Duodenal mucosa (tissue), 2 donors: ENCODE measurements at regions not wholly inside any gene's neighbourhood (a gene's known extent, or its start where the extent isn't known, plus 50 kb on each side); places are given as distances from the start of the nearest gene placed in this dataset.
"Not testable (repeated sequence)": the region's sequence is repeated elsewhere in the genome, so short reads cannot be mapped to it uniquely, and the experiment has no call there.

ENCODE experiments used
- H3K27ac ChIP-seq: one replicate; pipeline ENCODE4 v1.7.0; 2013; ENCODE audit warnings: low read depth, low read length
- H3K27me3 ChIP-seq, 2 donors: one replicate each; pipeline ENCODE4 v1.7.0; 2013; ENCODE audit warnings: low read length in 2 of 2, control low read depth in 1 of 2; ENCODE audit not compliant: insufficient read depth in 2 of 2, control insufficient read depth in 1 of 2
- H3K36me3 ChIP-seq, 2 donors: one replicate each; pipeline ENCODE4 v1.7.0; 2013; ENCODE audit warnings: low read length in 2 of 2, control low read depth in 1 of 2; ENCODE audit not compliant: insufficient read depth in 2 of 2, control insufficient read depth in 1 of 2
- H3K4me1 ChIP-seq, 2 donors: one replicate each; pipeline ENCODE4 v1.7.0; 2013; ENCODE audit warnings: low read length in 2 of 2, control low read depth in 1 of 2; ENCODE audit not compliant: insufficient read depth in 2 of 2, control insufficient read depth in 1 of 2
- H3K4me3 ChIP-seq, 2 donors: one replicate each; pipeline ENCODE4 v1.7.0; 2013; ENCODE audit warnings: low read length in 2 of 2, low read depth in 1 of 2
- H3K9ac ChIP-seq, 2 donors: one replicate each; pipeline ENCODE4 v1.7.0; 2013; ENCODE audit warnings: low read length in 2 of 2, low read depth in 1 of 2
- H3K9me3 ChIP-seq, 2 donors: one replicate each; pipeline ENCODE4 v1.7.0; 2013; ENCODE audit warnings: low read length in 2 of 2, control low read depth in 1 of 2; ENCODE audit not compliant: control insufficient read depth in 1 of 2

DNA sequence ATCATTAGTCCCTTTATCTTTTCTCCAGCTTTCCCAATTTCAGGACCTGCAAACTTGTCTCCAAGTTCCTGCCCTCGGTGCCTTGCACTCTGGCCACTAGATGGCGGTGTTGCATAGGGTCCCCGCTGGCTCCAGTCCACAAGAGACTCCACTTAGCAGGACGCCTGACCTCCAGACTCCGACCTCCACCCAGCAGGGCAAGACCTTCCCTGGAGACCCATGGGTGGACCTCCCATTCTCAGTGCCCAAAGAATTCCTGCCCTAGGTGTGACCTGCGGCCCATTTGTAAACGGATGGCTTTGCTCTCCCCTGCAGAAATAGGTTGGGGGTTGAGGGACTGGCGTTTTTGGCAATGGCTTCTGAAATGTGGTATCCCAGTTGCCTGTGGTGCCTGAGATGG is 82.6 kb downstream of the LSM3 start:
- Histone ChIP-seq H3K36me3 (no peaks in the 10 kb centered on the region), H3K4me1 (peaks cover 14 to 20% of the 10 kb centered on the region in 2 donors), H3K27me3 (no peaks in the 10 kb centered on the region), H3K9ac (no peak overlapping the region), H3K27ac (no peak overlapping the region), H3K9me3 (no peaks in the 10 kb centered on the region), H3K4me3 (no peak overlapping the region)

DNA sequence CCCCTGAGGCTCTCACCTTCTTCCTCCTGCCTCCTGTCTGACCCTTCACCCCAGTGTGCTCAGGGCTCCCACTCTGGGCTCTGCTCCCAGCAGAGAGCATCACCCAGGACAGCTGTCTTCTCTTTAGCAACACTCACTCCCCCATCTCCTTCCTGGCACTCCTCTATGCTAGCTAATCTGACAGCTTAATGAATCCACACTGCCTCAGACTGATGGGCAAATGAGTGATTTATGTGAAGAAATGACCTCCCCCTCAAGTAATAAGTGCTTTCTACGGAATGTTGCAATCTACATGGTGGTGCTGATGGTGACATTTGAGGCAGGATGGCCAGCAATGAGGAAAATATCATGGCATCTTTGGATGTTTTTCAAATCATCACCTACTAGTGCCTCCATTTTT is 83.6 kb downstream of the LSM3 start:
- H3K4me1 ChIP-seq: peaks cover 13 to 14% of the 10 kb centered on the region in 2 donors
- no peaks in the 10 kb centered on the region for H3K27me3 ChIP-seq

DNA sequence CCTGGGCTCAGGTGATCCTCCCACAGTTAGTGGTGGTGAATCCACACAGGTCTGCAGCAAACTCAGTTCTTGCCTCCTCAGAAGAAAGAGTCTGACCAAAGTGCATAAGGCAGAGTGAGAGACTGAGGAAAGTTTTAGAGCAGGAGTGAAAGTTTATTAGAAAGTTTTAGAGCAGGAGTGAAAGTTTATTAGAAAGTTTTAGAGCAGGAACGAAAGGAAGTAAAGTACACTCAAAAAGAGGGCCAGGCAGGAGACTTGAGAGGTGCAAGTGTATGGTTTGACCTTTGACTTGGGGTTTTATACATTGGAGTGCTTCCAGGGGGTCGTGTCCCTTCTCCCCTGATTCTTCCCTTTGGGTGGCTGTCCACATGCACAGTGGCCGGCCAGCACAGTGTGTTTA is 84.2 kb downstream of the LSM3 start:
- Histone ChIP-seq H3K27ac (no peak overlapping the region), H3K27me3 (no peaks in the 10 kb centered on the region), H3K4me3 (no peak overlapping the region), H3K9ac (no peak overlapping the region), H3K4me1 (peaks cover 13 to 14% of the 10 kb centered on the region in 2 donors), H3K9me3 (no peaks in the 10 kb centered on the region), H3K36me3 (no peaks in the 10 kb centered on the region)

More for the DNA sequence above, 83.6 kb downstream of the LSM3 start:
- Histone ChIP-seq H3K9me3 (no peaks in the 10 kb centered on the region), H3K9ac (no peak overlapping the region), H3K36me3 (no peaks in the 10 kb centered on the region), H3K4me3 (no peak overlapping the region), H3K27ac (no peak overlapping the region)

DNA sequence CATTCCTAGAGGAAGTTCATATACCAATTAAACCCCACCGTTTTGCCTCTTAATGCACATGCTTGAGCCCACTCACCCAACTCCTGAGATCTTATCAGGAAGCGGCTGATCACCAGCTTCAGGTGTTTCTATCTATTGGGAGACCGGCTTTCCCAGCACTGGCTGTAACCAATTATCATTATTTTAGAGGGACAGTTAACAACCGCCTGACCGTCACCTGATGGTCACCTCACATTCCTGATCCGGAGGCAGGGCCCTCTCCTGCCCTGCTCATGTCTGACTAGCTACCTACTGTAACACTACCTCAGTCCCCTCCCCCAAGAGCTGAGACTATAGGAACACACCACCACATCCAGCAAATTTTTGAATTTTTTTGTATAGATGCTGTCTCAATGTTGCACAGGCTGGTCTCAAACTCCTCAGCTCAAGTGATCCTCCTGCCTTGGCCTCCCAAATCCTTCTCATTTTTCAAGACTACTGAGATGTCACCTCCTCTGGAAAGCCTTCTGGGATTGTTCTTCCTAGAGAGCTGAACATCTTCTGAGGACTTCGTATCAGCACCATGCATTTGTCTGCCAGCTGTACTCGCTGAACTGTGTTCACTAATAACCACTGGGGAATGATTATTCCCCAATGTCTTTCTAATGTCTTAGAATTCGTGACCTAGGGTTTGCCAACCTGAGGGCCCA is 84.8 kb downstream of the LSM3 start:
- Histone ChIP-seq H3K4me3 (no peak overlapping the region), H3K9ac (no peak overlapping the region), H3K27me3 (no peaks in the 10 kb centered on the region), H3K27ac (no peak overlapping the region), H3K36me3 (no peaks in the 10 kb centered on the region), H3K9me3 (no peaks in the 10 kb centered on the region), H3K4me1 (peaks cover 13 to 14% of the 10 kb centered on the region in 2 donors)

DNA sequence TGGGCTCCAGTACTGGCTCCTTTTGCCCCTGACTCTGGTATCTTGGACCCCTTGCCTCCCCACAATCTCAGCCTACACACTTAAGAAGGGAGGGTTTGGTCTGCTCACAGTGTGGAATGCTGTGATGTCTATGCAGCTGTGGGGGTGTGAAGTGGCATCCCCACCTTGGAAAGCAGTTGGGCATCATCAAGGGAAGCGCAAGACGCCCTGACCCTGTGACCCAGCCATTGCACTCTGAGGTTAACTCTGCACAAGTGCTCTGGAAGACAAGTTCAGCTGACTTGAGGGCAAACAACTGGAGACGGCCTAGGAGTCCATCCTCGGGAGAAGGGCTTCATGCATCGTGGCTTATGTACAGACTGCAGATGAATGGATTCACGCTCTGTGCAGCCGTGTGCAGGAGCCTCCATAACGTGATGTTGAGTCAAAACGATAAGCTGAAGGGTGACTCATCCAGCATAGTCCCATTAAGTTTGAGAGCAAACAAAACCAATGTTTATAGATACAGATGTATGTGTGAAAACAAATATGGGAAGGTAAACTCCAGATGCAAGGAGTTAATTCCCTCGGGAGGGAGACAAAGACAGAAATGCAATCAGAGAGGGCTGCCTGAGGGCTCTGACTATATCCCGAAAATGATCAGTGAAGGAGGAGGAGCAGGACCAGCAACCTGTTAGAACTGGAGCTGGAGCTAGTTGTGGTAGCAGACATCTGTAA is 86.8 kb downstream of the LSM3 start:
- Histone ChIP-seq H3K9me3 (no peaks in the 10 kb centered on the region), H3K27me3 (no peaks in the 10 kb centered on the region), H3K27ac (no peak overlapping the region), H3K9ac (no peak overlapping the region), H3K4me1 (peaks cover 14 to 17% of the 10 kb centered on the region in 2 donors), H3K4me3 (no peak overlapping the region), H3K36me3 (no peaks in the 10 kb centered on the region)

DNA sequence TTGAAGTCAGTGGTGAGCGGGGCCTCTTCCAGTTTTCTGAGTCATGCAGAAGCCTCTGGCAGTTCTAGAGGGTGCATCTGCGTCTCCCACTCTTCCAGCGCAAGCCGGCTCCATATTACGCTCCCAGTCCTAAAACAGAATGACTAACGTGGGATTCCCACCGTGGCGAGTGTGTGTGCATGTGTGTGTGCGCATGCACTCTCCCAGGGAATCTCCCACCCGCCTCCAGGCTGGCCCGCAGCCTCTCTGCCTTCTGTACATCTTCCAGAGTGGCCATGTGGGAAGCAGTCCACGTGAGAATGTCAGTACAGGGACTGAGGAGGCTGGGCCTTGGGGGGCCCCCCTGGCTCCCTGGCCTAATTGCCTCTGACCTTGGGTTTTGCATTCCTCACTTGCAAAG is 87.7 kb downstream of the LSM3 start:
- no peak overlapping the region for H3K9ac ChIP-seq
- H3K9me3 ChIP-seq: no peaks in the 10 kb centered on the region
- H3K36me3 ChIP-seq: no peaks in the 10 kb centered on the region
- H3K27ac ChIP-seq: no peak overlapping the region
- peaks cover 12 to 15% of the 10 kb centered on the region in 2 donors for H3K4me1 ChIP-seq
- H3K4me3 ChIP-seq: no peak overlapping the region
- H3K27me3 ChIP-seq: no peaks in the 10 kb centered on the region

DNA sequence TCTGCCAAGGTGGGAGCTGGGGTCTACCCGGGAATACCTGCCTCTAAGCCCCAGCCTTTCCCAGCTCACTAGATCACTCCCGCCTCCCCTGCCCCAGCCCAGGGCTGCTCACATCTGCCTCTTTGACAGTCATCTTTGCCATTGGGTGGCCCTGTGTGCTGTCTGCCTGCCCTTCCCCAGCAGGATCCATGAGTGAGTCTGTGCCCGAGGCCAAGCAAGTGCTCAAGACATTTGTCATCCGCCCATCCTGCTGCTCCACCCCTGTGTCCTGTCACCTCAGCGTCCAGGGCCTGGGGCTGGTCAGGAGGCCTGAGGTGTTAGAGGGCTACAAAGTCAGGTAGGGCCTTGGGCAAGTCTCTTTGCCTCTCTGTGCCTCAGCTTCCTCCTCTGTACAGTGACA is 89.4 kb downstream of the LSM3 start:
- Histone ChIP-seq H3K27me3 (no peaks in the 10 kb centered on the region), H3K4me1 (peaks cover 4 to 14% of the 10 kb centered on the region in 2 donors), H3K36me3 (no peaks in the 10 kb centered on the region), H3K9ac (no peak overlapping the region), H3K9me3 (no peaks in the 10 kb centered on the region), H3K27ac (no peak overlapping the region), H3K4me3 (no peak overlapping the region)

DNA sequence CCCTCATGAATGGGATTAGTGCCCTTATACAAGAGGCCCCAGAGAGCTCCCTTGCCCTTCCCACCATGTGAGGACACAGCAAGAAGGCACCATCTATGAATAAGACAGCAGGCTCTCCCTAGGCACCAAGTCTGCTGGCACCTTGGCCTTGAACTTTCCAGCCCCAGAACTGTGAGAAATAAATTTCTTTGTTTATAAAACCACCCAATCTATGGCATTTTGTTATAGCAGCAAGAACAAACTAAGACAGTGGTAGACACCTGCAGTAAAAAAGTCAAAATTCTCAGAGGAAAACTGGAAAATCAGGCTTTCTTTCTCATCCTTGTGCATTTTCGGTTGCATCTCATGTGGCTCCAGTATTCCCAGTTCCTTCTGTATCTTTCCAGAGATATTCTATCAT is 90.3 kb downstream of the LSM3 start:
- Histone ChIP-seq H3K27ac (no peak overlapping the region), H3K4me3 (no peak overlapping the region), H3K4me1 (peaks cover 4 to 14% of the 10 kb centered on the region in 2 donors), H3K36me3 (no peaks in the 10 kb centered on the region), H3K9ac (no peak overlapping the region), H3K9me3 (no peaks in the 10 kb centered on the region), H3K27me3 (no peaks in the 10 kb centered on the region)

DNA sequence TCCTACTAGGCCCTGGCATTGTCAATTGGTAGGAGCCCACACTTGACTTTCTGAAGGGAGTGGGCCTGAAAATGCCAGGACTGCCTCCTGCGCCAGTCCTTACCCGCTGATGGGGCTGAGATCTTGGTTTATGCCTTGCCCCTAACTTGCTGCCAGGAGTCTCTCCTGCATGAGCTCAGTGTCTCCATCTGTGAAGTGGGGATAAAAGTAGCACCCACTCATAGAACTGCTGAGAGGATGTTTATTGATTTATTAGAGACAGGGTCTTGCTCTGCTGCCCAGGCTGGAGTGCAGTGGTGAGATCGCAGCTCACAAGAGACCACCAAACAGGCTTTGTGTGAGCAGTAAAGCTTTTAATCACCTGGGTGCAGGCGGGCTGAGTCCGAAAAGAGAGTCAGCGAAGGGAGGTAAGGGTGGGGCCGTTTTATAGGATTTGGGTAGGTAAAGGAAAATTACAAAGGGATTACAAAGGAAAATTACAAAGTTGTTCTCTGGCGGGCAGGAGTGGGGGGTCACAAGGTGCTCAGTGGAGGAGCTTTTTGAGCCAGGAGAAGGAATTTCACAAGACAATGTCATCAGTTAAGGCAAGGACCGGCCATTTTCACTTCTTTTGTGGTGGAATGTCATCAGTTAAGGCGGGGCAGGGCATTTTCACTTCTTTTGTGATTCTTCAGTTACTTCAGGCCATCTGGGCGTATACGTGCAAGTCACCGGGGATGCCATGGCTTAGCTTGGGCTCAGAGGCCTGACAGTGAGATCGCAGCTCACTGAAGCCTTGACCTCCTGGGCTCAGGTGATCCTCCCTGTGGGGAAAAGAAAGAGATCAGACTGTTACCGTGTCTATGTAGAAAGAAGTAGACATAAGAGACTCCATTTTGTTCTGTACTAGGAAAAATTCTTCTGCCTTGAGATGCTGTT is 93.7 kb downstream of the LSM3 start:
- not testable (repeated sequence) for H3K27ac ChIP-seq, H3K9me3 ChIP-seq, H3K9ac ChIP-seq, H3K36me3 ChIP-seq, H3K4me1 ChIP-seq, H3K27me3 ChIP-seq, H3K4me3 ChIP-seq
